Skeletal muscle cell (primary cell): ENCODE measurements at regions not wholly inside any gene's neighbourhood (a gene's known extent, or its start where the extent isn't known, plus 50 kb on each side); places are given as distances from the start of the nearest gene placed in this dataset.
"Not testable (repeated sequence)": the region's sequence is repeated elsewhere in the genome, so short reads cannot be mapped to it uniquely, and the experiment has no call there.

ENCODE experiments used
- DNase-seq: peaks from one replicate; pipeline ENCODE4 v3.0.0-alpha.2; 2010; ENCODE audit warnings: low read depth
- H3K4me3 ChIP-seq: 2 replicates; pipeline ENCODE4 v1.5.1; 2011; ENCODE audit warnings: low read depth, mild to moderate bottlenecking, control low read depth, low read length, moderate library complexity

DNA sequence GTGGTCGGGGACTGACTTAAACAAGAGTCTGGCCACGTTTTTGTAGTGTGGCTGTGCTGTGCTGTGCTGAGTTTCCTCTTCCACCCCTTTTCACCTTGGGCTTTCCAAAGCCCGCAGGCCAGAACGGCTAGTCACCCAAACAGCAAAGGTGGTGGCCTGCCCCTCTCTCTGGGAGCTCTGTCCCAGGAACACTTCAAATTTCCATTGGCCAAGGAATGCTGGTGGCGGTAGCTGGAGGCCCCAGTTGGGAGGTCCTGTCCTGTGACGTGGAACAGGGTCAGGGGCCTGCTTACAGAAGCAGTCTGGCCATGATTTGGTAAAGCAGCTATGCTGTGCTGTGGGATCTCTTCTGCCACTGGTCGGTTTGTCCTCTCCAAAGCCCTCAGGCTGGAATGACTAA lies 628.1 kb upstream of the DEFB115 start:
- DNase-seq: not testable (repeated sequence)

DNA sequence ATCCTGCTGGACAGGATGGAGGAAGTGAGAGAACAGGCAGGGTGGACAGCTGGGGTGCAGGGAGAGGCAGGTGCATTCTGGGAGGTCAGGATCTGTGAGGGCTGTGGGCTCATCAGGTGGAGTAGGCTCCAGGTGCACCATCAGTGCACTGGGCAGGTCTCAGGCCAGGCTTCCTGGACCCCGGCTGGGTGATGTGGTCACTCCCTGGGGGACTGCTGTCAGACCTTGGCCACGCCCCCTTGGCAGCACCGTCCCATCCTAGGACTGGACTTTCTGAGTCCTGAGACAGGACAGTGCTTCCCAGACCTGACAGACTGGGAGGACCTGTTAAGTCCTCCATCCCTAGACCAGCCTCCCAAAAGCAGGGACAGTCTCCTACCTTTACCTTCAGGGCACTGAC lies 626.7 kb upstream of the DEFB115 start:
- no peak for DNase-seq
- no peak overlapping the region for H3K4me3 ChIP-seq

More for the DNA sequence above, 628.1 kb upstream of the DEFB115 start:
- not testable (repeated sequence) for H3K4me3 ChIP-seq

DNA sequence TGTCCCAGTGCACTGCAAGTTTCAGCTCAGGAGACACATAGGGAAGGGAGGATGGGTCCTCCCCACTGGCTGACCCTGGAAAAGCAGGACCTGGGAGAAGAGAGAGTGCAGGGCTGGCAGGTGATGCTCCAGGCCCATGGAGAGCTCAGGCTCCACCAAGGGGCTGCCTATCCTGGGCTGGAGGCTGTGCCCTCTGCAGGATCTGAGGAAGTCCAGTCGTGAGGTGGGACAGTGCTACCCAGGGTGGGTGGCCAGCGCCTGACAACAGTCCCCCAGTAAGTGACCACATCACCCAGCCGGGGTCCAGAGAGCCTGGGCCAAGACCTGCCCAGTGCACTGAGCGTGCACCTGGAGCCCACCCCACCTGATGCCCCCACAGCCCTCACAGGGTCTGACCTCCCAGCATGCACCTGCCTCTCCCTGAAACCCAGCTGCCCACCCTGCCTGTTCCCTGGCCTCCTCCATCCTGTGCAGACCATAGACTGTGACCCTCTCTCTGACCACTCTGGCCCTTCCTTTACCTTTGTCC lies 626.1 kb upstream of the DEFB115 start:
- H3K4me3 ChIP-seq, DNase-seq: not testable (repeated sequence)

DNA sequence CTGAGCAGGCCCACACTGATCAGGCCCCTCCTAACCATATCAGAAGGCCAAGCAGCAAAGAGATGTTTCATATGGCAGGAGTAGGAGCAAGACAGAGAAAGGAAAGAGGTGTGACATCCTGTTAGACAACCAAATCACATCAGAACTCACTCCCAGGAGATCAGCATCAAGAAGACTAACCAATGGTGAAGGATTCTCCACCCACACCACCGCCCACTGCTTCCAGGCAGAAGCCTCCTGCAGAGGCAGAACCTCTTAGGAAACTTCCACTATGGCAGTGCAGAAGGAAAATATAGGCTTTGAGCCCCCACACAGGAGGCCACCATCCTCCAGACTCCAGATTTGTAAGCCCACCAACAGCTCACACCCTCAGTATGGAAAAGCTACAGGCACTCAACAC lies 624.7 kb upstream of the DEFB115 start:
- not testable (repeated sequence) for DNase-seq, H3K4me3 ChIP-seq

DNA sequence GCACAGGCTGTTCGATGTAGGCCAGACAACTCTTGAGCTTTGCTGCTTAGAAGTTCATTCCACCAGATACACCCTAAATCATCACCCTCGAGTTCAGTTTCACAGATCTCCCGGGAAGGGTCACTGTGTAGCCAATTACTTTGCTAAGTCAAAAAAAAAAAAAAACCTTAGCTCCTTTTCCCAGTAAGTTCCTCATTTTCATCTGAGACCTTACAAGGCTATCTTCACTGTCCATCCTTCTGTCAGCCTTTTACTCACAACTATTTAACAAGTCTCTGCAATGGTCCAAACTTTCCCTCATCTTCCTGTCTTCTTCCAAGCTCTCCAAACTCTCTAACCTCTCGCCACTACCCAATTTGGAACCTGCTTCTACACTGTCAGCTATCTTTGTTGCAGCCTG lies 615.9 kb upstream of the DEFB115 start:
- DNase-seq, H3K4me3 ChIP-seq: not testable (repeated sequence)

DNA sequence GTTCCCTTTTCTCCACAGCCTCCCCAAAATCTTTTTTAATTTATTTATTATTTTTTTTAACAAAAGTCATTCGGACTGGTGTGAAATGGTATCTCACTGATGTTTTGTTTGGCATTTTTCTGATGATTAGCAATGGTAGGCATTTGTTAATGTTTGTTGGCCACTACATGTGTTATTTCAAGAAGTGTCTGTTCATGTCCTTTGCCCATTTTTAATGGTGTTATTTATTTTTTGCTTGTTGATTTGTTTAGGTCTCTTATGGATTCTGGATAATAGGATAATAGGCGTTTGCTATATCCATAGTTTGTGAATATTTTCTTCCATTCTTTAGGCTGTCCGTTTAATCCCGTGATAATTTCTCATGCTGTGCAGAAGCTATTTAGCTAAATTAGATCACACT lies 596.5 kb upstream of the DEFB115 start:
- DNase-seq: not testable (repeated sequence)

DNA sequence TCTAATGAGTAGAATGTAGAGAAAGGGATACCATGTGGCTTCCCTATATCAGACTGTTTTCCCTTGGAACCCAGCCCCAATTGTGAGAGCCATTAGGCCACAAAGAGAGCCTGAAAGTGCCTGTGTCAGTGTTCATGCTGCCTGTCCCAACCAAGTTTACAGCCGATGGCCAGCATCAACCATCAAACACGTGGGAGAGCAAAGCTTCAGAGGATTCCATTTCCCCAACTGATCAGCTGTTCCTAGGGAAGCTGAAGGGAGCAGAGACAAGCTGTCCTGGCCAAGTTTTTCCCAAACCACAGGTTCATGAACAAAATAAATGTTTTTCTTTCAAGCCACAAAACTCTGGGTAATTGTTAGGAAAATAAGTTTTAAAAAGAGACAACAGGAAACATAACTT lies 589.0 kb upstream of the DEFB115 start:
- not testable (repeated sequence) for H3K4me3 ChIP-seq, DNase-seq

More for the DNA sequence above, 596.5 kb upstream of the DEFB115 start:
- not testable (repeated sequence) for H3K4me3 ChIP-seq

DNA sequence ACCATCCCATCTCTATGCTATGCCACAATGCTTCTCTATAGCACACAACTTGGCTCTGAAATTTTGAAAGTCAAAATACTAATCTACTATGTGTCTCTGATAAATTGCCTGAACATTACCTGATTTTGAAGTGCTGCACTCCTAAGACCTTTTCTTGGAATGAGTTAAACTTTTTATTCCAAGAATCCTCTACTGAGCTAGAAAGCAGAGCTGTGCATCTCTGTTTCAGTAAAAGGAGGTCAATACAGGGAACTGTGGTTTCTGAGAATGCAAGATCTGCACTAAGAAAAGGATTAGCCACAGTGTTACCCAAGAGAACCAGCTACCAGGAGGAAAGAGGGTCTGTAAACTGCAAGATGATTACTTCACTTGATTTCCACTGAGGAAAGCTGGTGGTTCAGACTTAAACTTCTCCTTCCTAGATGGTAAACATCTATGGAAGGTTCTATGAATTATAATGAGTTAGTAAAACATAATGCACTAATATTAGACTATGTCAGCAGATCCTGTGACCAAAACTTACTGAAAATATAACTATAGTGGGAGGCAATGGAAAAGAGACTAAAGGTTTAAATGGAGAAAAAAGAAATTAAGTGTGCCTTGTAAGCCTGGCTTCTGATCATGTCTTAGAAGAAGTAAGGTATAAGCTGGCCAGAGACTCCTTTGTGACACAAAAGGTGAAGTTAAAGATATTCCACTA lies 588.0 kb upstream of the DEFB115 start:
- not testable (repeated sequence) for H3K4me3 ChIP-seq, DNase-seq

DNA sequence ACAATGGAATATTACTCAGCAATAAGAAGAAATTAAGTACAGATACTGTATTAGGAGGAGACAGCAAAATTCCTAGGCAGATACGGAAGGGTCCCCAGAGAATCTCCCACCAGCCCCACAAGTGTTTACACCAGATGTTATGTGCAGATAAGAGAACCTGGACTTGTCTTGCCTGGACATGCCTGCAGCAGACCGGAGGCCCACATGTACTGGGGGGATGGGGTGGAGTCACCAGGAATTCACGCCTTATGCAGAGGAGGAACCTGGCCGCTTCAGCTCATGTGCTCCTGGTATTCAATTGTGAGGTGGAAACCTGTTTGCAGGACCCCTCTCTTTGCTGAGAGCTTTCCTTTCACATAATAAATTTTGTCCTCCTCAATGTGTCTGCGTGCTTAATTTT lies 586.3 kb upstream of the DEFB115 start:
- H3K4me3 ChIP-seq, DNase-seq: not testable (repeated sequence)

DNA sequence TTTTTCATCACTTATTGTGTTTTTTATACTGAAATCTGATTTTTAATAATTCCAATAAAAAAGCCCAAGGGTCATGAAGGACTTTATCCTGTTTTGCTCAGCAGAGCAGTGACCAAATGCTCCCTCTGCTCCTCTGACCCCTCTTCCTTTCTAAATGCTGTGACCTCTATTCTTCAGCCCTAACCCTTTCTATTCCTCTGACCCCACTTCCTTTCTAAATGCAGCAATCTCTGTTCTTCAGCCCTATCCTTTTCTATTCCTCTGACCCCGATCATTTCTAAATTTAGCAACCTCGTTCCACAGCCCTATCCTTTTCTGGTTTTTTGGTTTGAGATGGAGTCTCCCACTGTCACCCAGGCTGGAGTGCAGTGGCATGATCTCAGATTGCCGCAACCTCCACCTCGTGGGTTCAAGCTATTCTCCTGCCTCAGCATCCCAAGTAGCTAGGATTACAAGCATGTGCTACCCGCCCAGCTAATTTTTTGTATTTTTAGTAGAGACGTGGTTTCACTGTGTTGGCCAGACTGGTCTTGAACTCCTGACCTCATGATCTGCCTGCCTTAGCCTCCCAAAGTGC lies 581.4 kb upstream of the DEFB115 start:
- not testable (repeated sequence) for DNase-seq

DNA sequence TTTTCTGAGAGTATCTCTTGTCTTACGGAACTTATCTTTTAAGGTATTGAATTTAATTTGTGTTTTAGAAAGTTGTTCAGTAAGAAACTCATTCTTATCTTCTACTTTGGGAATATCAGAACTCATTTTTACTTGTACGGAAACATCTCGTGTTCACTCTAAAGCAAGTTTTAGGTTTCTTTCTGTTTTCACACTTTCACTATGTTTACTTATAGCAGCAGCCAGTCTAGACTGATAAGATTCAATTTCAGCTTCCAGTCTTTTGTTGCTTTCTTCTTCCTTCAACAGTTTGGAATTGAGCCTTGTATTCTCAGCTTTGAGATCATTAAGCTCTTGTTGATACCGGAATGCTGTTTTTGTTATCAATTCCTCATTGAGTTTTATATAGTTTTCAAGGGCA lies 575.2 kb upstream of the DEFB115 start:
- not testable (repeated sequence) for H3K4me3 ChIP-seq, DNase-seq

More for the DNA sequence above, 581.4 kb upstream of the DEFB115 start:
- H3K4me3 ChIP-seq: not testable (repeated sequence)

DNA sequence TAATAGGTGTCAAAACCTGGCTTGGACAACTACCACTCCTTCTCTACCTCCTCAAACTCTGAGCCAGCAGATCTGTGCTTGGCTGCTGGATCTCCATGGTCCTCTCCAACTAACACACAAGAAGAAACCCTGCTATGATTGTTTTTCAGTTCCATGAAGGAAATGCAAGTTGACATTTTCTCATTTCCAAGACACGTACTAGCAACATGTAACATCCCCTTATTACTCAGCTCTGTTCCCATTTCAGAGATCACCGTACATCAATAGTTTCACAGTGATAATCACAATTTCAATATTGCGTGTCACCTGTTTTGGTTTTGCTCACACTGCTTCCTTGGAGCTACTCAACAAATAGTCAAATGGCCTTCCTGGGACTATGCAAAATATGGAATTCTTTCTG lies 544.6 kb upstream of the DEFB115 start:
- DNase-seq, H3K4me3 ChIP-seq: not testable (repeated sequence)

DNA sequence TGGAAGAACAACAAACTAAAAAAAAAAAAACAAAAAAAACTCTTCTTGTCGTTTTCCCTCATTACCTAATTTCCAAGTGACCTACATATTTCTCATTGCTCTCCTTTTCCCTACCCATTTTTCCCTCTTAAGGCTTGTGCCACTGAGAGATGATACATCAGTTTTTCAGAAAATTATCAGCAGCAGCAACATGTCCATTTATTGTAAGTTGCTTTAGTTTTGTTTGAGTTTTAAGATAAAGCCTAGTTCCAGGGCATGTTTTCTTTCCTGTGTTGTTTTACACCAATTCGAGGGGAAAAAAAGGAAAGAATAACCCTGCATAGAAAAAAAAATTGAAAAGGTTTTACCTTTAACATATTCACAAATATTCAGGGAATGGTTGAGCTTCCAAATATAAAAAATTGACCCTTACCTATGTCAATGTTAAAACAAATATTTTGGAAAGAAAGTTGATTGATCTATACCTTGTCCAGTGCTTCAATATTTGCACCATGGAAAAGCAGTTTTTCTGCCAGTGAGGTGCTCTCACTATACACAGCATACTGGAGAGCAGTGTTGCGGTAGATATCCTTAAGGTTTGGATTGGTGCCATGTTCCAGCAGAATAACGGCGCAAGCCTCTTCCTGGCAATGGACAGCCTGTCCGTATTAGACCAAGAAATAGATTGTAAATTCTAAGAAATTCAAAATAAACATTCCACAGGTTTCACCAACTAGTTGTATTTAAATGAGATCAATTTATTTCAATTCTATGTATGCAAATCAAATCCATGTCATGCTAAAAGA lies 537.9 kb upstream of the DEFB115 start:
- not testable (repeated sequence) for DNase-seq, H3K4me3 ChIP-seq

DNA sequence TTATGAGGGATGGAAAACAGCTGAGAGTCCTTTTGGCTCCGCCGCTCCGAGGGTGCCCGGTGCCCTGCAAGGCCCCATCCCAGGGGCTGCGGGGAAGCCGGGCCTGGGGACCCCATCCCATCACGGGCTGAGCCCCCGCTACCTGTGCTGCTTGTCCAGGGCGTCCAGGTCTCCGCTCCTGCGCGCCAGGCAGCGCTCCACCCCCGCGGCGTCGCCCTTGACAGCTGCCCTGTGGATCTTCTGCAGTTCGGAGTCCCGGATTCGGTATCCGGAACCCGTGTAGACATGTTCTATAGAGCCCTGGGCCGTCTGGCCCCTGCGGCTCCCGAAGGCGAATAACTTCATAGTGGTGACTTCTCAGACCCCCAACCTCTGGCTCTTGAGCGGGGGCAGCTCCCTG lies 534.0 kb upstream of the DEFB115 start:
- H3K4me3 ChIP-seq, DNase-seq: not testable (repeated sequence)

DNA sequence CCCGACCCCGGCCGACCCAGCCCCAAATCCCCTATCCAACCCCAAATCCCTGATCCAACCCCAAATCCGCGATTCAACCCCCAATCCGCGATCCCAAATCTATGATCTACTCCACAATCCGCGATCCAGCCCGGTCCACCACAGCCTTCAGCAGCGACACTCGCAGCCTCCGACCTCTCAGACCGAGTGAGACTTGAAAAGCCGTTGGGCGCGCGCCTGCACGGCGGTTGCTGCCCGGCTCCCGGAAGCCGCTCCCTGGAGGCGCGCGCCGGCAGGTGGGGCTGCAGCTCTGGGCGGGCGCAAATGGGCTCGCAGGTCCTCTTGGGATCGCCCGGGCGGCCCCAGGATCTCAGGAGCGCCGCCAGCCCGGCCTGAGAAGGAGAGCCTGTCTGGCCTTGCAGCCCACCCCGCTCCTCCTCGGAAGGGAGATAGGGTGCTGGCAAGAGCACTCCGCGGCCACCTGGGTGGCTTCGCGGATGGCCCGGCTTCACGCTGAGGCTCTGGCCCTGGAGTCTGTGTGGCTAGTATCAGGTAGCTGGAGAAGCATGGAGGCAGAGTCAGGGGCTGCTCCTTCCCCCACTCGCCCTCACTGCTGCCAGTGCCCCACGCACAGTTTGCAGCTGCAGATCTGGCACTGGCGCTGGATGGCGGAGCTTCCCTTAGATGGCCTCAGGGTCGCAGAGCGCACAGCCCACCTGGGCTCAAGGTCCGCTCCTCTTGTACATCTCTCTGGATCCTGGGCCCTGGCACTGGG lies 533.4 kb upstream of the DEFB115 start:
- H3K4me3 ChIP-seq, DNase-seq: not testable (repeated sequence)

DNA sequence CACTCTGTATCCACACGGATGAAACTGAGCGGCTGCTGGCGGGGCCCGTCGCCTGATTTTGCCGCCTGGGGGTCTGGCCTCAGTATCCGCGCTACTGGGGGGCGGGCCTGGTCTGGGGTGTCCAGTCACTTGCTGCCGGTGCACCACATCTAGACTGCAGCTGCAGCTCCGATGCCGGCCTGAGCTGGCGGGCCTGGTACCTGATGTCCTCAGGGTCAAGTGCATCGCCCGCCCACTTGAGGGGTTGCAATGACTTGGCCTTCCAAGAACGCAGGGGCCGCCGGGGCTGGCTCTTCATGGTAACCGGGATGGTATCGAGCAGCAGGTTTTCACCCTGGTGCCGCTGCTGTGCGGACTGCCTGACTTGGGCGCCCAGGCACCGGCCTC lies 532.8 kb upstream of the DEFB115 start:
- not testable (repeated sequence) for H3K4me3 ChIP-seq, DNase-seq

DNA sequence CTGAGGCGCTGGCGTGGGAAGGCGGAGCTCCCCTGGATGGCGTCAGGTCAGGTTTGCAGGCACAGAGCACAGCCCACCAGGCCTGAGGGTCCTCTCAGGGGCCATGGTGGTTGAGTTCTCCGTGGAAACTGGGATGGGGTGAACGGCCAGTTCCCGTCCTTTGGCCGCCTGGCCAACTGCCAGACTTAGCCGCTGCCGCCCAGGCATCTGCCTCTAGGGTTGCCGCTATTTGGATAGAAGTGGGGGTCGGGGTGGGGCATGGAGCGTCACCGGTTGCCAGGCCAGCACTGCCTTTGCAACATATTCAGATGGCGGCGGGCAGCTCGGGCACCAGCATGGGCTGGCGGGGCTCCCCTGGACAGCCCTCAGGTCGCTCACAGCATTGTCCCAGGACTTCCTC lies 532.3 kb upstream of the DEFB115 start:
- H3K4me3 ChIP-seq, DNase-seq: not testable (repeated sequence)

DNA sequence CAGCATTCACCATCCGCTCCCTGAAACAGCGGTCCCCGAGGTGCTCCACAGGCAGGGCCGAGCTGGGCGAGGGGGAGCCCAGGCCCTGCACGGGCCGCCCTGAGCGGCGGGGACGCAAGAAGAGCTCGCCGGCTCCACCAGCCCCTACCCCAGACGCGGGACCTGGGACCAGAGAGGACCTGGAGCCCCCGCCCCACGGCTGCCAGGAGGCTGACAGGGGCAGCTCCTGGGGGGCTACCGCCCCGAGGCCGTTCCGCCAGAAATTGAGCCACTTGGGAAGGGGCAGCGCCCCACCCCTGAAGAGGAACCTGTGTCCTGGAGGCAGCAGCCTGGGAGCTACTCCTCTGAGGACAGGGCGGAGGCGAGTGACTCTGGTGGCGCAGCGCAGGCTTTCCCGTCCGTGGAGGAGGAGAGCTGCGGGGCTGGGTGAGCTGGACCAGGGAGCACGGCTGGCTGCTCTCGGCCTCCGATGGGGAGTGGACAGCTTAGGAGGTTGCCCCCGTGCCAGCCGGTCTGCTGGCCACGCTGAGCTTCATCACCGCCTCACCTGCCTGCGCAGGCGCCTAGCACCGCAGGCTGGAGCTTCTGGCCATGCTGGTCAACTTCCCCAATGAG lies 529.1 kb upstream of the DEFB115 start:
- not testable (repeated sequence) for DNase-seq, H3K4me3 ChIP-seq
